HepG2 (cell line): ENCODE measurements at regions not wholly inside any gene's neighbourhood (a gene's known extent, or its start where the extent isn't known, plus 50 kb on each side); places are given as distances from the start of the nearest gene placed in this dataset.

Experiments used
- ATAC-seq: fragments of 200-7000 bp; cut with Tn5 transposase; 3 replicates; pipeline ENCODE4 v1.9.1; 2020; ENCODE audit warnings: mild to moderate bottlenecking, moderate library complexity
- BruUV-seq: library from RNA; stranded (reverse); fragments of 400-500 nt; replicated peaks from 2 replicates; lab custom pipeline; 2021; lab: Mats Ljungman, UMichigan
- CTCF ChIA-PET: fragments of 300-600 bp; formaldehyde crosslinking; extraction: SDS; loops from one replicate; lab custom pipeline; 2021; ENCODE audit warnings: low total read pairs, inconsistent platforms, low intra/inter-chr PET ratio; lab: Yijun Ruan, JAX
- POLR2A ChIA-PET: fragments of 350-600 bp; sonication (Branson Sonifier 250); formaldehyde crosslinking; loops from one replicate; lab custom pipeline; 2020; ENCODE audit warnings: antibody characterized with exemption, inconsistent platforms; lab: Yijun Ruan, JAX
- DNase-seq: peaks from one replicate; pipeline ENCODE4 v3.0.0-alpha.2; 2015; ENCODE audit warnings: low spot score
- FAIRE-seq: peaks from 3 replicates; lab custom pipeline; 2011; peaks lifted over from hg19 to GRCh38; lab: Jason Lieb, UNC
- H2AFZ ChIP-seq: one replicate; pipeline ENCODE4 v1.6.1; 2011; ENCODE audit warnings: low read length, inconsistent platforms
- H3K27ac ChIP-seq: fragments of 300-600 bp; 3 replicates; pipeline ENCODE4 v1.8.0; 2011; ENCODE audit warnings: mixed run types, mild to moderate bottlenecking, mixed read lengths, low read length, inconsistent platforms; ENCODE audit not compliant: insufficient read depth; ENCODE audit errors: extremely low read length
- H3K27me3 ChIP-seq, 2 experiments: fragments of 200-600 bp in 1 of 2; 2 replicates in 1 of 2; 3 replicates in 1 of 2; pipeline versions ENCODE4 v1.6.0 to v1.8.0; 2011; ENCODE audit warnings: low read length in 2 of 2, mild to moderate bottlenecking in 2 of 2, moderate library complexity in 2 of 2, inconsistent platforms in 1 of 2; ENCODE audit not compliant: insufficient read depth in 2 of 2, control insufficient read depth in 1 of 2
- H3K36me3 ChIP-seq, 2 experiments: fragments of 200-600 bp in 1 of 2; replicated peaks in 1 of 2; 2 replicates in 1 of 2; 3 replicates in 1 of 2; pipeline versions ENCODE4 v1.5.1 to v1.8.0; 2011; ENCODE audit warnings: low read length in 2 of 2, inconsistent platforms in 1 of 2; ENCODE audit not compliant: insufficient read depth in 2 of 2, control insufficient read depth in 1 of 2
- H3K4me1 ChIP-seq: 2 replicates; pipeline ENCODE4 v1.5.1; 2012; ENCODE audit warnings: low read length, inconsistent platforms; ENCODE audit not compliant: insufficient read depth
- H3K4me2 ChIP-seq: 2 replicates; pipeline ENCODE4 v1.6.0; 2011; ENCODE audit warnings: low read depth, low read length, inconsistent platforms
- H3K4me3 ChIP-seq, 3 experiments: fragments of 200-600 bp in 1 of 3; sonication (generic), shearing (Covaris generic) in 1 of 3; replicated peaks in 1 of 3; 2 replicates each; pipeline ENCODE4 v1.5.1; 2011 to 2016; ENCODE audit warnings: low read length in 3 of 3, inconsistent platforms in 2 of 3, low read depth in 2 of 3, mild to moderate bottlenecking in 2 of 3, control low read depth in 1 of 3, mixed read lengths in 1 of 3; ENCODE audit not compliant: insufficient read depth in 1 of 3
- H3K79me2 ChIP-seq: one replicate; pipeline ENCODE4 v1.6.1; 2011; ENCODE audit warnings: low read length, inconsistent platforms; ENCODE audit not compliant: insufficient read depth
- H3K9ac ChIP-seq: 2 replicates; pipeline ENCODE4 v1.6.0; 2011; ENCODE audit warnings: mild to moderate bottlenecking, low read depth, low read length, inconsistent platforms; ENCODE audit not compliant: insufficient read depth
- H3K9me3 ChIP-seq: 2 replicates; pipeline ENCODE4 v1.5.1; 2012; ENCODE audit warnings: mild to moderate bottlenecking, low read length
- H4K20me1 ChIP-seq: 2 replicates; pipeline ENCODE4 v1.6.0; 2011; ENCODE audit warnings: inconsistent platforms, mild to moderate bottlenecking, low read length, moderate library complexity; ENCODE audit not compliant: insufficient read depth
- ADNP ChIP-seq: sonication (generic); formaldehyde crosslinking; IDR thresholded peaks from 2 replicates; pipeline ENCODE4 v1.4.0; 2020; ENCODE audit warnings: missing genetic modification reagents
- FOXC1 ChIP-seq: sonication (generic); formaldehyde crosslinking; IDR thresholded peaks from 2 replicates; pipeline ENCODE4 v1.8.0; 2022; ENCODE audit warnings: mild to moderate bottlenecking, missing genetic modification reagents, borderline replicate concordance
- HNRNPL ChIP-seq: fragments of 200-400 bp; formaldehyde crosslinking; IDR thresholded peaks from 2 replicates; pipeline ENCODE4 v1.6.1; 2017; ENCODE audit warnings: mild to moderate bottlenecking, low read depth, low read length
- NFIB ChIP-seq: sonication (generic); formaldehyde crosslinking; IDR thresholded peaks from 2 replicates; pipeline ENCODE4 v1.9.0; 2021; ENCODE audit warnings: missing genetic modification reagents, mild to moderate bottlenecking, borderline replicate concordance
- NFIC ChIP-seq: IDR thresholded peaks from 2 replicates; pipeline ENCODE4 v1.6.1; 2012; ENCODE audit warnings: mild to moderate bottlenecking, low read length, inconsistent platforms
- SNAI1 ChIP-seq: sonication (generic); formaldehyde crosslinking; IDR thresholded peaks from 2 replicates; pipeline ENCODE4 v1.5.0; 2020; ENCODE audit warnings: mild to moderate bottlenecking, missing genetic modification reagents, borderline replicate concordance
- ZNF451 ChIP-seq: sonication (generic); formaldehyde crosslinking; IDR thresholded peaks from 2 replicates; pipeline ENCODE4 v1.5.0; 2020; ENCODE audit warnings: mild to moderate bottlenecking, missing genetic modification reagents
- WGBS: methylation state at CpG from one replicate; pipeline ENCODE4 v1.1.6; 2017; ENCODE audit warnings: low lambda C conversion rate; 5-methylcytosine and 5-hydroxymethylcytosine counted together
- in situ Hi-C: cut with HindIII; loops from 2 replicates; pipeline ENCODE4 v1.10.0; 2017; ENCODE audit warnings: low pct_unique_long_range_greater_than_20kb; ENCODE audit not compliant: extremely low pct_ligation_motif_present
- intact Hi-C: fragments of 100-400 bp; cut with micrococcal nuclease; formaldehyde crosslinking; loops from one replicate; pipeline ENCODE4 v1.10.0; 2022; ENCODE audit not compliant: unreplicated experiment
- TF ChIP-seq, protein P1 (sequence below): sonication (generic); formaldehyde crosslinking; conservative IDR thresholded peaks from 2 replicates; pipeline ENCODE4 v1.8.0; 2022; ENCODE audit warnings: low read depth, missing genetic modification reagents
- TF ChIP-seq, protein P2 (sequence below): sonication (generic); formaldehyde crosslinking; IDR thresholded peaks from 2 replicates; pipeline ENCODE4 v1.4.0; 2020; ENCODE audit warnings: missing genetic modification reagents
- TF ChIP-seq, protein P3 (sequence below): sonication (generic); formaldehyde crosslinking; IDR thresholded peaks from 2 replicates; pipeline ENCODE4 v1.4.0; 2020; ENCODE audit warnings: missing genetic modification reagents
- TF ChIP-seq, protein P4 (sequence below), 2 experiments: sonication (generic) in 1 of 2; formaldehyde crosslinking in 1 of 2; IDR thresholded peaks; 2 replicates each; pipeline versions ENCODE4 v1.4.0 to v1.6.1; 2016 to 2020; ENCODE audit warnings: borderline replicate concordance in 1 of 2, low read depth in 1 of 2, mild to moderate bottlenecking in 1 of 2, missing genetic modification reagents in 1 of 2

DNA sequence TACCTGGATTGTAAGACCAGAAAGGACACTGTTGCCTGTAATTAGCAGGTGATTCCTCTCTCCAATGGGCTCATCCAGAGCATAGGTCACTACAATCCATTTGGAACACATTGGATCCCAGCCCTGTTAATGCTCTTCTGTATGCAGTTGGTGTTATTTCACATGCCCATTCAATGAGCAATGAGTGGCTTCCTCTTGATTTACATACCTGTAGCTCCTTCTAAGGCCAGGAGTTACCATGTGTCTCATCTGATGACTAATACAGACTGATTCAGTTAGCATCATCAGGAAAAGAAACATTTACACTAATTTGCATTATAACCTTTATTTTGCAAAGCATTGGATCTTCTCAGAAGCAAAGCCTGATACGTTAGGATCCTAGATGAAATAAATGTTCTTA is 83.1 kb upstream of the NPVF start:
- H3K36me3 ChIP-seq: no peaks in the 10 kb centered on the region
- no peaks in the 10 kb centered on the region for H4K20me1 ChIP-seq
- ATAC-seq: no peak
- no TSS peak for BruUV-seq
- FAIRE-seq: no peak
- H3K4me2 ChIP-seq: no peak overlapping the region
- H3K27ac ChIP-seq: no peak overlapping the region
- H3K9me3 ChIP-seq: no peaks in the 10 kb centered on the region
- H3K79me2 ChIP-seq: no peaks in the 10 kb centered on the region
- WGBS: 5% methylated on average over 1 of the region's 1 CpG
- H3K4me1 ChIP-seq: no peaks in the 10 kb centered on the region
- no peak overlapping the region for H2AFZ ChIP-seq
- intact Hi-C loops (no loop called here), in situ Hi-C loops (no loop called here)
- peaks cover 0 to 7% of the 10 kb centered on the region in 2 experiments; a peak in 1 of 5 replicates for H3K27me3 ChIP-seq
- H3K9ac ChIP-seq: no peak overlapping the region
- ChIA-PET POLR2A (no interaction called here), CTCF (no interaction called here)
- H3K4me3 ChIP-seq: no peak overlapping the region
- no peak for DNase-seq
- TF ChIP-seq SNAI1 (CRISPR knock-in tag): no peak
- TF ChIP-seq, protein P1, sequence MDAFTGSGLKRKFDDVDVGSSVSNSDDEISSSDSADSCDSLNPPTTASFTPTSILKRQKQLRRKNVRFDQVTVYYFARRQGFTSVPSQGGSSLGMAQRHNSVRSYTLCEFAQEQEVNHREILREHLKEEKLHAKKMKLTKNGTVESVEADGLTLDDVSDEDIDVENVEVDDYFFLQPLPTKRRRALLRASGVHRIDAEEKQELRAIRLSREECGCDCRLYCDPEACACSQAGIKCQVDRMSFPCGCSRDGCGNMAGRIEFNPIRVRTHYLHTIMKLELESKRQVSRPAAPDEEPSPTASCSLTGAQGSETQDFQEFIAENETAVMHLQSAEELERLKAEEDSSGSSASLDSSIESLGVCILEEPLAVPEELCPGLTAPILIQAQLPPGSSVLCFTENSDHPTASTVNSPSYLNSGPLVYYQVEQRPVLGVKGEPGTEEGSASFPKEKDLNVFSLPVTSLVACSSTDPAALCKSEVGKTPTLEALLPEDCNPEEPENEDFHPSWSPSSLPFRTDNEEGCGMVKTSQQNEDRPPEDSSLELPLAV: no peak
- TF ChIP-seq FOXC1 (CRISPR knock-in tag): no peak
- TF ChIP-seq, protein P2, sequence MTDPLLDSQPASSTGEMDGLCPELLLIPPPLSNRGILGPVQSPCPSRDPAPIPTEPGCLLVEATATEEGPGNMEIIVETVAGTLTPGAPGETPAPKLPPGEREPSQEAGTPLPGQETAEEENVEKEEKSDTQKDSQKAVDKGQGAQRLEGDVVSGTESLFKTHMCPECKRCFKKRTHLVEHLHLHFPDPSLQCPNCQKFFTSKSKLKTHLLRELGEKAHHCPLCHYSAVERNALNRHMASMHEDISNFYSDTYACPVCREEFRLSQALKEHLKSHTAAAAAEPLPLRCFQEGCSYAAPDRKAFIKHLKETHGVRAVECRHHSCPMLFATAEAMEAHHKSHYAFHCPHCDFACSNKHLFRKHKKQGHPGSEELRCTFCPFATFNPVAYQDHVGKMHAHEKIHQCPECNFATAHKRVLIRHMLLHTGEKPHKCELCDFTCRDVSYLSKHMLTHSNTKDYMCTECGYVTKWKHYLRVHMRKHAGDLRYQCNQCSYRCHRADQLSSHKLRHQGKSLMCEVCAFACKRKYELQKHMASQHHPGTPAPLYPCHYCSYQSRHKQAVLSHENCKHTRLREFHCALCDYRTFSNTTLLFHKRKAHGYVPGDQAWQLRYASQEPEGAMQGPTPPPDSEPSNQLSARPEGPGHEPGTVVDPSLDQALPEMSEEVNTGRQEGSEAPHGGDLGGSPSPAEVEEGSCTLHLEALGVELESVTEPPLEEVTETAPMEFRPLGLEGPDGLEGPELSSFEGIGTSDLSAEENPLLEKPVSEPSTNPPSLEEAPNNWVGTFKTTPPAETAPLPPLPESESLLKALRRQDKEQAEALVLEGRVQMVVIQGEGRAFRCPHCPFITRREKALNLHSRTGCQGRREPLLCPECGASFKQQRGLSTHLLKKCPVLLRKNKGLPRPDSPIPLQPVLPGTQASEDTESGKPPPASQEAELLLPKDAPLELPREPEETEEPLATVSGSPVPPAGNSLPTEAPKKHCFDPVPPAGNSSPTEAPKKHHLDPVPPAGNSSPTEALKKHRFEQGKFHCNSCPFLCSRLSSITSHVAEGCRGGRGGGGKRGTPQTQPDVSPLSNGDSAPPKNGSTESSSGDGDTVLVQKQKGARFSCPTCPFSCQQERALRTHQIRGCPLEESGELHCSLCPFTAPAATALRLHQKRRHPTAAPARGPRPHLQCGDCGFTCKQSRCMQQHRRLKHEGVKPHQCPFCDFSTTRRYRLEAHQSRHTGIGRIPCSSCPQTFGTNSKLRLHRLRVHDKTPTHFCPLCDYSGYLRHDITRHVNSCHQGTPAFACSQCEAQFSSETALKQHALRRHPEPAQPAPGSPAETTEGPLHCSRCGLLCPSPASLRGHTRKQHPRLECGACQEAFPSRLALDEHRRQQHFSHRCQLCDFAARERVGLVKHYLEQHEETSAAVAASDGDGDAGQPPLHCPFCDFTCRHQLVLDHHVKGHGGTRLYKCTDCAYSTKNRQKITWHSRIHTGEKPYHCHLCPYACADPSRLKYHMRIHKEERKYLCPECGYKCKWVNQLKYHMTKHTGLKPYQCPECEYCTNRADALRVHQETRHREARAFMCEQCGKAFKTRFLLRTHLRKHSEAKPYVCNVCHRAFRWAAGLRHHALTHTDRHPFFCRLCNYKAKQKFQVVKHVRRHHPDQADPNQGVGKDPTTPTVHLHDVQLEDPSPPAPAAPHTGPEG: no peak
- TF ChIP-seq HNRNPL: no peak
- TF ChIP-seq ADNP (CRISPR knock-in tag): no peak
- TF ChIP-seq ZNF451 (CRISPR knock-in tag): no peak
- TF ChIP-seq NFIB (CRISPR knock-in tag): no peak
- no peak for TF ChIP-seq NFIC
- TF ChIP-seq, protein P3, sequence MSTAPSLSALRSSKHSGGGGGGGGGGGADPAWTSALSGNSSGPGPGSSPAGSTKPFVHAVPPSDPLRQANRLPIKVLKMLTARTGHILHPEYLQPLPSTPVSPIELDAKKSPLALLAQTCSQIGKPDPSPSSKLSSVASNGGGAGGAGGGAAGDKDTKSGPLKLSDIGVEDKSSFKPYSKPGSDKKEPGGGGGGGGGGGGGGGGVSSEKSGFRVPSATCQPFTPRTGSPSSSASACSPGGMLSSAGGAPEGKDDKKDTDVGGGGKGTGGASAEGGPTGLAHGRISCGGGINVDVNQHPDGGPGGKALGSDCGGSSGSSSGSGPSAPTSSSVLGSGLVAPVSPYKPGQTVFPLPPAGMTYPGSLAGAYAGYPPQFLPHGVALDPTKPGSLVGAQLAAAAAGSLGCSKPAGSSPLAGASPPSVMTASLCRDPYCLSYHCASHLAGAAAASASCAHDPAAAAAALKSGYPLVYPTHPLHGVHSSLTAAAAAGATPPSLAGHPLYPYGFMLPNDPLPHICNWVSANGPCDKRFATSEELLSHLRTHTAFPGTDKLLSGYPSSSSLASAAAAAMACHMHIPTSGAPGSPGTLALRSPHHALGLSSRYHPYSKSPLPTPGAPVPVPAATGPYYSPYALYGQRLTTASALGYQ (CRISPR knock-in tag): no peak
- TF ChIP-seq, protein P4, sequence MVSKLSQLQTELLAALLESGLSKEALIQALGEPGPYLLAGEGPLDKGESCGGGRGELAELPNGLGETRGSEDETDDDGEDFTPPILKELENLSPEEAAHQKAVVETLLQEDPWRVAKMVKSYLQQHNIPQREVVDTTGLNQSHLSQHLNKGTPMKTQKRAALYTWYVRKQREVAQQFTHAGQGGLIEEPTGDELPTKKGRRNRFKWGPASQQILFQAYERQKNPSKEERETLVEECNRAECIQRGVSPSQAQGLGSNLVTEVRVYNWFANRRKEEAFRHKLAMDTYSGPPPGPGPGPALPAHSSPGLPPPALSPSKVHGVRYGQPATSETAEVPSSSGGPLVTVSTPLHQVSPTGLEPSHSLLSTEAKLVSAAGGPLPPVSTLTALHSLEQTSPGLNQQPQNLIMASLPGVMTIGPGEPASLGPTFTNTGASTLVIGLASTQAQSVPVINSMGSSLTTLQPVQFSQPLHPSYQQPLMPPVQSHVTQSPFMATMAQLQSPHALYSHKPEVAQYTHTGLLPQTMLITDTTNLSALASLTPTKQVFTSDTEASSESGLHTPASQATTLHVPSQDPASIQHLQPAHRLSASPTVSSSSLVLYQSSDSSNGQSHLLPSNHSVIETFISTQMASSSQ (IDR thresholded peaks at IDR 0.05; ENCODE audit: low read depth): no peak
- TF ChIP-seq, protein P4 (CRISPR knock-in tag; IDR thresholded peaks at IDR 0.05; ENCODE audit: borderline replicate concordance): no peak
